Stimulated activated CD4-positive, alpha-beta T cell treated with anti-CD3 and anti-CD28 coated beads, Interleukin-4, amount 100 ng/mL, for 48 hours (primary cell): ENCODE measurements at regions not wholly inside any gene's neighbourhood (a gene's known extent, or its start where the extent isn't known, plus 50 kb on each side); places are given as distances from the start of the nearest gene placed in this dataset.

ENCODE experiments used
- DNase-seq, 2 donors: peaks; one replicate each; pipeline ENCODE4 v3.0.0-alpha.2; 2020; ENCODE audit warnings: low read depth in 2 of 2

- DNase-seq: no peak
Measured at GRCh38 chr1:30479575-30479974, 243.8 kb downstream of the MATN1 start.

DNA sequence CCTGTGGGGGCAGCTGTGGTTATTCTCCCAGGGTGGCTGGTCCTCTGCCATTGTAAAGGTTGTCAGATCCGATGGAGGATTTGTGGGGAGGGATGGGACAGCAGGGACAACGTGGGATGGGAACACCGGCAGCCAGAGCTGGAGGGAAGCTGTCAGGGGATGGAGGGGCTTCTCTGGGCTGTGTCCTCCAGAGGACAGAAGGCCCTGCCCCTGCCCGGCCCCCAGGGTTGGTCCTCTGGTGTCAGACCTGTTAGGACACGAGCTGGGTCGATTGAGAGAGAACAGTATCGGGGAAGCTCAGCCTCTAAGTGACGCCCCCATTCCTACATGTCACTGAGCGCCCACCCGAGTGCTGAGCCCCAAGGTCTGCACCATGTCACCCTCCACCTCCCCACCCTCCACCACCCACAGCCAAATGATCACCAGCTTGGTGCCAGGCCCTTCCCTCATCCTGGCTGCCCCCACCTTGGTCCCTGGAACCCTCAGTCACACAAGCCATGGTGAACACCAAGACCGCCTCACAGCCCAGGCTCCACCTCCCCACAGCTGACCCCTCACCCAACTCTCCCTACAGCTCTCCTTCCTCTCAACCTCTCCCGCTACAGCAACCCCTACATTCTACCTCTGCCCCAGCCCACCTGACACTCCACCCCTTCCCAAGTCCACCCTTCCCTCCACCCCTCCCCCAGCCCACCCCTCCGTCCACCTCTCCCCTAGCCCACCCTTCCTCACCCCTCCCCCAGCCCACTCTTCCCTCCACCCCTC lies 244.4 kb downstream of the MATN1 start:
- no peak for DNase-seq

- no peak for DNase-seq
Measured at GRCh38 chr1:30478283-30478682, 245.1 kb downstream of the MATN1 start.

DNA sequence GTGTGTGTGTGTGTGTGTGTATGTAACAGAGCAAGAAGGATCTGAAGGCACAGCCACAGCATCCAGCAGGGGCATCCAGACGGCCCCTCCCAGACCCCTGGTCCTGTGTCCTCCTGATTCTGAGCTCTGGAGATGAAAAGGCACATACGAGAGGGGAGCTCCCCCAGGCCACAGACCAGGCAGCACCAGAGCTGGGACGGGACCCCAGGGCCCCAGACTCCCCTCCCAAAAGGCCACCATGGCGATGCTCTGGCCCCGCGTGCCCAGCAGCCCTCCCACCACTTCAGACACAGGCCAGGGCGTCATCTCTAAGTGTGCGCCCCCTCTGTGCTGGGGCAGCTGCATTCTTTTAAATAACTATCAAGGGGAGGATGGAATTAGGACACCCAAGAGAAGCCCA lies 245.8 kb downstream of the MATN1 start:
- no peak for DNase-seq

DNA sequence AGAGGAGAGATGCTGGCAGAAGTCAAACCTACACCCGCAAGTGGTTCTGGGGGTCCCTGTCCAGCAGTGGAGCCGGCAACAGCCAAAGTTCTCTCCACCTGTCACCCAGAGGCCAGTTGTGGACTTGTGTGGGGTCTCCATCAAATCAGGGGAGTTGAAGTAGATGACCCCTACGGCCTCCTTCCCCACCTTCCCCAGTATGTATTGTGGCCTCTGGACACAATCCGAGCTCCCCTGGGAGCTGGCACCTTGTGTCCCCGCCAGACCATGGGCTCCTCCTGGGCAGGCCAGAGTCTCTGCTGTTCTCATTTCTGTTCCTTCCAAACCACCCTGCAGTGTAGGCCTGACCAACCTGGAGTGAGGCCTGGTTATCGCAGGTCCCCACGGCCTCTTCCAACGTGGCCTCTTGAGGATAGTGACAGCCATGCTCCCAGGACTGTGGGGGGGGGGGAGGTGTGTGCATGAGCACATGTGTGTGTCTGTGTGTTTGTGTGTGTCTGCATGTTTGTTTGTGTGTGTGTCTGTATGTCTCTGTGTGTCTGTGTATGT lies 246.4 kb downstream of the MATN1 start:
- DNase-seq: no peak

- no peak for DNase-seq
Measured at GRCh38 chr1:30476476-30476875, 246.9 kb downstream of the MATN1 start.

DNA sequence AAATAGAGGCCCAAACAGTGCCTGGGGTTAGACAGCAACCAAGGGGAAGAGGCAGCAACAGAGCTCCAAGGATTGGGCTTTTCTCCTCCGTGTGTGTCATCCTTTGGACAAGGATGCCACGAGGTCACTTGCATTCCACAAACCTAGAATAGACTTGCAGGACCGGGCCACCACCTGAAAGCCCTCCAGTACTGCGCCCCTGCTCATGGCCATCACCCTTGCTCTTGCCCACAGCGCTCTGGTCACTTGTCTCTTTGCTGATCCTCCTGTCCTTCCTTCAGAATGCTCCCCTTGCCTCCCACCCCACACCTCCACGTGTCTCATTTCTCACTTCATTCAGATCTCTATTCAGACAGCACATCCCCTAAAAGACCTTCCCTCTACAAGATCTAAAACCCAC lies 247.4 kb downstream of the MATN1 start:
- DNase-seq: no peak

- DNase-seq: no peak
Measured at GRCh38 chr1:30475201-30475600, 248.2 kb downstream of the MATN1 start.

DNA sequence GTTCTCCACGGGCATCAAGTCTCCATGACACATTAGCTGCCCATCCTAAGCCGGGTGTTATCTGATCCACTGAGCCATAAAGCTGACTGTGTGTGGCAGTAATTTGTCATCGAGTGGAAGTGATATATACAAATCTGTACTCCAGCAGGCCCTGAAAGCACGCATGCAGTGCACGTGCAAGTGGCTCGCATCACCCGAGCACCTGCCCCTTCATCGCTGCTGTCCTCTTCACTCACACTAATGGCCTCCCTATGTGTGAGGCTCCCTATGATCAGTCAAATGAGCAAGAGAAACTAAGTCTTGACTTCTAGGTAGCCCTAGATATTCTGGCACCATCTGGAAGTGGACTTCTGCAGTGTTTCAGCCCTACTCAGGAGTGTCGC lies 248.6 kb downstream of the MATN1 start:
- DNase-seq: no peak

DNA sequence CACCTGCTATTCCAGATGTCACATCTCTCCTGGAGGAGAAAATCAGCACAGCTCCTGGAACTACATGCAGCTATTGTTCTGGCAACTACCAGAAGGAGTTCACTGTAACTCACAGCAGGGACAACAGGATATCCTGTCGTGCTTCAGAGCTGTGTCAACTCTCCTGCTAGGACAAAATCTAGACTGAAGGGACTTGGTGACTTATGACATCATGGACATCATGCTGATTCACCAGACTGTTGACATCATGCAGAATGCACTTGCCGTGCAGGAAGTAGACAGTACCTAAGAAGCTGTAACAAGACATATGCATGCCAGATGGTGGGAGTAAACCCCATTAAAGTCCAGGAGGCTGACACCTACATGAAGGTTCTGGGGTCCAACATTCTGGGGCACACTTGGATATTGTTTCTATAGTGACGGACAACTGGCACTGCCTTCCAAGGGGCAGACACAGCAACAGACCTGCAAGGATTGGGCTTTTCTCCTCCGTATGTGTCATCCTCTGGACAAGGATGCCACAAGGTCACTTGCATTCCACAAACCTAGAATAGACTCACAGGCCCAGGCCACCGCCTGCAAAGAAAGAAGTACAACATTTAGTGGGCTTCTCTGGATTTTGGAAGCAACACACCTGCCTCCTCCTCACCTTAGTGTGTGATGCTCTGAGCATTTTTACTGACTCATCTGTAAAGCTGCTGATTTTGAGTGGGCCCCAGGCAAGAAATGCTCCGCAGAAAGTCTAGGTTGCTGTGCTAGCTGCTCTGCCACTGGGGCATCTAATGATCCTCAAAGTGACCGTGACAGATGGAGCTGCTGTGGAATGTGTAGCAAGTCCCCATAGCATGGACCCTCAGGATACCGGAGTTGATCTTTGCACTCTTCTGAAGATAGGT lies 249.2 kb downstream of the MATN1 start:
- DNase-seq: no peak

GRCh38 chr1:30472526-30472925 lies 250.9 kb downstream of the MATN1 start:
- no peak for DNase-seq

GRCh38 chr1:30472009-30472408 lies 251.4 kb downstream of the MATN1 start:
- no peak for DNase-seq

DNA sequence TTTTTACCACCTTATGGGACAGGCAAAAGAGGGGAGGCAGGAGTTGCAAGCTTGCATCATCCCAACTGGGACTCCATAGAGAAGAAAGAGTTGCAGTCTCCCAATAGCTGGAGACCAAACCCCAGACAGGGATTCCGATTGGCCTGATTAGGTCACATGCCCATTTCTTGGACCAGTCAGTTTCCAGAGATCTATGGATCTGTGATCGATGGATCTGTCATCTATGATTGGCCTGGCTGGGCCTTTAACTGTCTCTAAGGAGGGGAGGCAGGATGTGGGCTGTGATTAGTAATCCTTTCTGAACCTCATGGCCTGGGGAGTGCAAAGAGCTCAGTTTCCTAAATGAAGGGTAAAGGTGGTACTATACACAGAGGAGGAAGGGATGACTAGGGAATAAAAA lies 252.1 kb downstream of the MATN1 start:
- no peak for DNase-seq

GRCh38 chr1:30469426-30469825 lies 254.0 kb downstream of the MATN1 start:
- no peak for DNase-seq

DNA sequence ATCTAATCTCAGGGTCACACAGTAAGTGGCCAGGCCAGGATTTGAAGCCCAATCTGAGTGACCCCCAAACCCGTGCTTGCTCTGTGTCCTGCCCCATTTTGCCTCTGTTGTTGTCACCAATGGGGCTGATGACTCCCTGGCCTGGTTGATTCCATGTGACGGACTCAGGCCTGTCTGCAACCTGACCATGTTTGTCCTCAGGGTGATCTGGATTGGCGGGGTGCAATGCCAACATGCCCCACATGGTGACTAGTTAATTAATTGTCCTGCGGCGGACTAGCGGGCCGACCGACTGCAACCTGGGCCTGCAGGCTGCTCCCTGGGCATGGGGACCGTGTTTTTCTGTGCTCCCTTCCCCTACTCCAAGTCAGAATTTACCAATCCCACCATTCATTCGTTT lies 256.3 kb downstream of the MATN1 start:
- DNase-seq: no peak

- DNase-seq: no peak
Measured at GRCh38 chr1:30466610-30467009, 256.8 kb downstream of the MATN1 start.

DNA sequence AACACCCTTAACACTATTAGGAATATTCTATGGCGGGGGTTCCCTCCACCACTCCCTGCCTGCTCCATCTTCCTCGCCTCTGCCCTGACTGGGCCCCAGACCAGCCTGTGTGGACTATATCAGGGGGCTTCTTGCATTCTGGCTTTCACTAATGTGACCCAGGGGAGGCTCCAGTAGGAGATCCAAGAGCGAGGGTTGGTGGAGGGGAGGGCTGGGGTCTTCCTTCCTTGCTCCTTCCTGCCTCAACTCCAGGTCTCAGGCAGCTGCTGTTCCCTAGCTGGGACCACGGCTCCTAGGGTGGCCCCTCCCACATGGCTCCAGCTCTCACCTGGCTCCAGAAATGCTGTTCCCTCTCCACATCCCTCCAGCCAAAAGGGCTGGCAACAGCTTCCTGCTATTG lies 257.4 kb downstream of the MATN1 start:
- no peak for DNase-seq

GRCh38 chr1:30465096-30465495 lies 258.3 kb downstream of the MATN1 start:
- DNase-seq: no peak

DNA sequence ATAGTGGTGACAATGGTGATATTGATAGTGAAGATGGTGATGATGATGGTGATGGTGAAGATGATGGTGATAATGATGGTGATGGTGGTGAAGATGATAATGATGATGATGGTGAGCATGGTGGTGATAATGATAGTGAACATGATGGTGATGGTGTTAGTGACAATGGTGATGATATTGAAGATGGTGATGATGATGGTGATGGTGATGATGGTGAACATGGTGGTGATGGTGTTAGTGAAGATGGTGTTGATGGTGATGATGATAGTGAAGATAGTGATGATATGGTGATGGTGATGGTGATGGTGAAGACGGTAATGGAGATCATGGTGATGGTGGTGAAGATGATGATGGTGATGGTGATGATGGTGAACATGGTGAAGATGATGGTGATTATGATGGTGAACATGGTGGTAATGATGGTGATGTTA lies 259.2 kb downstream of the MATN1 start:
- DNase-seq: no peak

GRCh38 chr1:30462826-30463425 lies 260.5 kb downstream of the MATN1 start:
- no peak for DNase-seq

- no peak for DNase-seq
Measured at GRCh38 chr1:30462166-30462565, 261.2 kb downstream of the MATN1 start.

DNA sequence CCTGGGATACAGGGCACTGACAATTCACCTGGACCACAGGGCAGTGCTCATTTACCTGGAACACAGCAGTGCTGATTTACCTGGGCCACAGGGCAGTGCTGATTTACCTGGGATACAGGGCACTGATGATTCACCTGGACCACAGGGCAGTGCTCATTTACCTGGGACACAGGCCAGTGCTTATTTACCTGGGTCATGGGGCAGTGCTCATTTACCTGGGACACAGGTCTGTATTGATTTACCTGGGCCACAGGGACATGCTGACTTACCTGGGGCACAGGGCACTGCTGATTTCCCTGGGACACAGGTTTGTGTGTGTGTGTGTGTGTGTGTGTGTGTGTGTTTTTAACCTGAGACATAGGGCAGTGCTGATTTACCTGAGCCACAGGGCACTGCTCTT lies 261.7 kb downstream of the MATN1 start:
- no peak for DNase-seq
